OCI-LY7 (cell line): ENCODE measurements at regions not wholly inside any gene's neighbourhood (a gene's known extent, or its start where the extent isn't known, plus 50 kb on each side); places are given as distances from the start of the nearest gene placed in this dataset.

ENCODE experiments used
- BruUV-seq: library from RNA; stranded (reverse); fragments of 400-500 nt; replicated peaks from 2 replicates; lab custom pipeline; 2021; lab: Mats Ljungman, UMichigan
- CTCF ChIA-PET: fragments of 300-600 bp; sonication (Branson Sonifier 250); formaldehyde crosslinking; loops from one replicate; lab custom pipeline; 2022; ENCODE audit warnings: antibody characterized with exemption; ENCODE audit not compliant: unreplicated experiment; lab: Charles Lee
- POLR2A ChIA-PET: fragments of 300-600 bp; sonication (Branson Sonifier 250); formaldehyde crosslinking; loops from one replicate; lab custom pipeline; 2022; ENCODE audit warnings: antibody characterized with exemption; lab: Charles Lee
- DNase-seq: peaks from one replicate; pipeline ENCODE4 v3.0.0-alpha.2; 2015; ENCODE audit warnings: low spot score
- H2AFZ ChIP-seq: fragments of 200-600 bp; sonication (generic), shearing (Covaris generic); 2 replicates; pipeline ENCODE4 v1.6.1; 2014; ENCODE audit warnings: mild to moderate bottlenecking, antibody characterized with exemption, low read length, moderate library complexity
- H3K27ac ChIP-seq: fragments of 200-600 bp; sonication (generic); 2 replicates; pipeline ENCODE4 v1.5.1; 2014; ENCODE audit warnings: mixed run types, low read depth, mild to moderate bottlenecking, moderate library complexity, low read length, inconsistent platforms; ENCODE audit not compliant: poor library complexity, severe bottlenecking
- H3K36me3 ChIP-seq: fragments of 200-600 bp; sonication (generic); 2 replicates; pipeline ENCODE4 v1.6.1; 2014; ENCODE audit warnings: mild to moderate bottlenecking, antibody characterized with exemption, low read length, moderate library complexity, mixed read lengths; ENCODE audit not compliant: insufficient read depth
- H3K4me1 ChIP-seq: fragments of 200-600 bp; sonication (generic); 2 replicates; pipeline ENCODE4 v1.5.1; 2014; ENCODE audit warnings: mild to moderate bottlenecking, low read length; ENCODE audit not compliant: insufficient read depth, poor library complexity, severe bottlenecking
- H3K4me2 ChIP-seq: fragments of 200-600 bp; sonication (generic); 2 replicates; pipeline ENCODE4 v1.6.1; 2014; ENCODE audit warnings: mild to moderate bottlenecking, low read length
- H3K4me3 ChIP-seq: fragments of 200-600 bp; sonication (generic); 2 replicates; pipeline ENCODE4 v1.5.1; 2014; ENCODE audit warnings: mild to moderate bottlenecking, low read depth, low read length; ENCODE audit not compliant: poor library complexity, severe bottlenecking
- H3K79me2 ChIP-seq: fragments of 200-600 bp; sonication (generic); 2 replicates; pipeline ENCODE4 v1.6.1; 2016; ENCODE audit warnings: low read depth, mild to moderate bottlenecking, low read length, moderate library complexity, mixed read lengths; ENCODE audit not compliant: insufficient read depth
- H3K9me2 ChIP-seq: fragments of 200-600 bp; sonication (generic); 2 replicates; pipeline ENCODE4 v1.6.1; 2016; ENCODE audit warnings: mild to moderate bottlenecking, low read length, mixed read lengths; ENCODE audit not compliant: insufficient read depth
- H3K9me3 ChIP-seq: fragments of 200-600 bp; sonication (generic); 2 replicates; pipeline ENCODE4 v1.6.1; 2014; ENCODE audit warnings: mild to moderate bottlenecking, mixed run types, low read length, mixed read lengths
- H4K20me1 ChIP-seq: fragments of 200-600 bp; sonication (generic); 2 replicates; pipeline ENCODE4 v1.6.1; 2014; ENCODE audit warnings: mild to moderate bottlenecking, antibody characterized with exemption, low read length, moderate library complexity, mixed read lengths; ENCODE audit not compliant: insufficient read depth
- CTCF ChIP-seq: fragments of 200-600 bp; sonication (generic); conservative IDR thresholded peaks from 2 replicates; pipeline ENCODE4 v1.5.1; 2014; ENCODE audit warnings: mild to moderate bottlenecking, antibody characterized with exemption, low read length, moderate library complexity, mixed read lengths
- EZH2phosphoT487 ChIP-seq: fragments of 200-600 bp; sonication (generic); IDR thresholded peaks from 2 replicates; pipeline ENCODE4 v1.6.1; 2018; ENCODE audit warnings: low read depth, borderline replicate concordance, mild to moderate bottlenecking, mixed run types, antibody characterized with exemption, low read length, moderate library complexity, mixed read lengths
- intact Hi-C: fragments of 100-400 bp; cut with micrococcal nuclease; formaldehyde crosslinking; loops from one replicate; pipeline ENCODE4 v1.10.0; 2022; ENCODE audit not compliant: unreplicated experiment

- CTCF ChIA-PET, result no interaction called here
- no peak for DNase-seq
These were observed 77.0 kb upstream of the PODXL start for GRCh38 chr7:131633342-131633843.

GRCh38 chr7:131630427-131630826 lies 74.0 kb upstream of the PODXL start:
- Histone ChIP-seq H3K36me3 (no peaks in the 10 kb centered on the region), H3K79me2 (no peaks in the 10 kb centered on the region), H3K27ac (no peak overlapping the region), H3K4me3 (no peak overlapping the region), H2AFZ (no peak overlapping the region), H4K20me1 (no peaks in the 10 kb centered on the region), H3K9me2 (no peaks in the 10 kb centered on the region), H3K4me1 (no peaks in the 10 kb centered on the region), H3K9me3 (no peaks in the 10 kb centered on the region), H3K4me2 (no peak overlapping the region)
- BruUV-seq, result no TSS peak
- intact Hi-C loops, result no loop called here
- no peak for DNase-seq
- ChIA-PET CTCF (no interaction called here), POLR2A (no interaction called here)
- no peak for TF ChIP-seq CTCF
- TF ChIP-seq EZH2phosphoT487, result no peak

More at GRCh38 chr7:131633342-131633843, 77.0 kb upstream of the PODXL start:
- no peaks in the 10 kb centered on the region for H3K36me3 ChIP-seq
- H3K9me2 ChIP-seq, result no peaks in the 10 kb centered on the region
- TF ChIP-seq CTCF, result no peak
- no peak for TF ChIP-seq EZH2phosphoT487
- no peaks in the 10 kb centered on the region for H3K9me3 ChIP-seq
- no peak overlapping the region for H2AFZ ChIP-seq
- H3K79me2 ChIP-seq, result no peaks in the 10 kb centered on the region
- no peak overlapping the region for H3K4me3 ChIP-seq
- no peak overlapping the region for H3K27ac ChIP-seq
- H4K20me1 ChIP-seq, result no peaks in the 10 kb centered on the region
- POLR2A ChIA-PET, result no interaction called here
- intact Hi-C loops, result no loop called here
- no peaks in the 10 kb centered on the region for H3K4me1 ChIP-seq
- no peak overlapping the region for H3K4me2 ChIP-seq
- BruUV-seq, result no TSS peak

- H2AFZ ChIP-seq, result no peak overlapping the region
These were observed 72.9 kb upstream of the PODXL start for GRCh38 chr7:131629217-131629882.

More at GRCh38 chr7:131629217-131629882, 72.9 kb upstream of the PODXL start:
- no peaks in the 10 kb centered on the region for H3K36me3 ChIP-seq
- no peak overlapping the region for H3K4me3 ChIP-seq
- H3K4me2 ChIP-seq, result no peak overlapping the region
- H4K20me1 ChIP-seq, result no peaks in the 10 kb centered on the region
- ChIA-PET CTCF (no interaction called here), POLR2A (no interaction called here)
- no TSS peak for BruUV-seq
- TF ChIP-seq CTCF, result no peak
- TF ChIP-seq EZH2phosphoT487, result no peak
- H3K9me2 ChIP-seq, result no peaks in the 10 kb centered on the region
- H3K79me2 ChIP-seq, result no peaks in the 10 kb centered on the region
- no peaks in the 10 kb centered on the region for H3K4me1 ChIP-seq
- intact Hi-C loops, result no loop called here
- no peak for DNase-seq
- H3K27ac ChIP-seq, result no peak overlapping the region
- H3K9me3 ChIP-seq, result no peaks in the 10 kb centered on the region
